GM19023 (cell line): ENCODE measurements at regions not wholly inside any gene's neighbourhood (a gene's known extent, or its start where the extent isn't known, plus 50 kb on each side); places are given as distances from the start of the nearest gene placed in this dataset.

Experiments used
- ATAC-seq: cut with Tn5 transposase; IDR thresholded peaks from one replicate; pipeline ENCODE4 v1.9.1; 2021; ENCODE audit warnings: mild to moderate bottlenecking, moderate library complexity; ENCODE audit not compliant: unreplicated experiment

- no peak for ATAC-seq
Observed at GRCh38 chr6:77403424-77403823, 59.9 kb downstream of the HTR1B start.

GRCh38 chr6:77401231-77401630 lies 62.1 kb downstream of the HTR1B start:
- ATAC-seq: no peak

- no peak for ATAC-seq
Observed at GRCh38 chr6:77397561-77397960, 65.7 kb downstream of the HTR1B start.

- ATAC-seq: no peak
Observed at GRCh38 chr6:77389402-77389801, 73.9 kb downstream of the HTR1B start.

GRCh38 chr6:77383026-77383425 lies 80.3 kb downstream of the HTR1B start:
- ATAC-seq: no peak

- ATAC-seq: no peak
Observed at GRCh38 chr6:77373955-77374354, 89.3 kb downstream of the HTR1B start.

- no peak for ATAC-seq
Observed at GRCh38 chr6:77371748-77372147, 91.5 kb downstream of the HTR1B start.

GRCh38 chr6:77368660-77369313 lies 94.5 kb downstream of the HTR1B start:
- no peak for ATAC-seq

GRCh38 chr6:77366798-77367197 lies 96.5 kb downstream of the HTR1B start:
- no peak for ATAC-seq

GRCh38 chr6:77363702-77364101 lies 99.6 kb downstream of the HTR1B start:
- ATAC-seq: no peak

- ATAC-seq: no peak
Observed at GRCh38 chr6:77362055-77362454, 101.2 kb downstream of the HTR1B start.

GRCh38 chr6:77361018-77361417 lies 102.3 kb downstream of the HTR1B start:
- ATAC-seq: no peak

GRCh38 chr6:77356821-77357220 lies 106.5 kb downstream of the HTR1B start:
- ATAC-seq: no peak

GRCh38 chr6:77354581-77354980 lies 108.7 kb downstream of the HTR1B start:
- no peak for ATAC-seq

GRCh38 chr6:77353129-77353528 lies 110.2 kb downstream of the HTR1B start:
- ATAC-seq: no peak

GRCh38 chr6:77341058-77341986 lies 122.0 kb downstream of the HTR1B start:
- no peak for ATAC-seq

GRCh38 chr6:77340331-77340730 lies 123.0 kb downstream of the HTR1B start:
- ATAC-seq: no peak

GRCh38 chr6:77339926-77340325 lies 123.4 kb downstream of the HTR1B start:
- ATAC-seq: no peak

- no peak for ATAC-seq
Observed at GRCh38 chr6:77337392-77337791, 125.9 kb downstream of the HTR1B start.

- no peak for ATAC-seq
Observed at GRCh38 chr6:77334093-77334492, 129.2 kb downstream of the HTR1B start.

- no peak for ATAC-seq
Observed at GRCh38 chr6:77332915-77333623, 130.2 kb downstream of the HTR1B start.

GRCh38 chr6:77326711-77327110 lies 136.6 kb downstream of the HTR1B start:
- no peak for ATAC-seq
